ENCODE measurements at regions not wholly inside any gene's neighbourhood (a gene's known extent, or its start where the extent isn't known, plus 50 kb on each side); places are given as distances from the start of the nearest gene placed in this dataset.
"Not testable (repeated sequence)": the region's sequence is repeated elsewhere in the genome, so short reads cannot be mapped to it uniquely, and the experiment has no call there.

GRCh38 chr13:39931505-39931904, 276.0 kb downstream of the COG6 start:
- Histone ChIP-seq H3K27ac (no peak overlapping the region), H3K9me3 (no peaks in the 10 kb centered on the region), H3K27me3 (replicated peaks; ENCODE audit: insufficient read depth) (no peaks in the 10 kb centered on the region), H3K4me1 (replicated peaks) (no peaks in the 10 kb centered on the region), H3K4me3 (no peak overlapping the region), H3K36me3 (no peaks in the 10 kb centered on the region)
- 82% methylated on average over 2 of the region's 2 CpGs for WGBS
- no peak for DNase-seq (ENCODE audit: low spot score)
- intact Hi-C loops (cut with DNase I), result no loop called here
- TF ChIP-seq CTCF (IDR thresholded peaks at IDR 0.05) (no peak), POLR2A (IDR thresholded peaks at IDR 0.05) (no peak), POLR2AphosphoS5 (IDR thresholded peaks at IDR 0.05) (no peak)

- DNase-seq (ENCODE audit: low spot score); intact Hi-C loops (cut with DNase I); H3K9me3 ChIP-seq; H3K36me3 ChIP-seq; H3K4me3 ChIP-seq; H3K4me1 ChIP-seq (replicated peaks); H3K27me3 ChIP-seq (replicated peaks; ENCODE audit: insufficient read depth); H3K27ac ChIP-seq: not testable (repeated sequence)
- WGBS, result 91% methylated on average over 2 of the region's 2 CpGs
Measured at GRCh38 chr13:39932514-39932913, 277.1 kb downstream of the COG6 start.

- H3K4me3 ChIP-seq, result no peak overlapping the region
- TF ChIP-seq POLR2AphosphoS5 (IDR thresholded peaks at IDR 0.05) (no peak), CTCF (IDR thresholded peaks at IDR 0.05) (no peak), POLR2A (IDR thresholded peaks at IDR 0.05) (no peak)
- H3K27me3 ChIP-seq (replicated peaks; ENCODE audit: insufficient read depth), result no peaks in the 10 kb centered on the region
- H3K27ac ChIP-seq, result no peak overlapping the region
- H3K4me1 ChIP-seq (replicated peaks), result no peaks in the 10 kb centered on the region
- DNase-seq (ENCODE audit: low spot score), result no peak
- 86% methylated on average over 1 of the region's 1 CpG for WGBS
- intact Hi-C loops (cut with DNase I), result no loop called here
- no peaks in the 10 kb centered on the region for H3K36me3 ChIP-seq
- no peaks in the 10 kb centered on the region for H3K9me3 ChIP-seq
Measured at GRCh38 chr13:39935155-39935554, 279.7 kb downstream of the COG6 start.

- Histone ChIP-seq H3K4me3 (no peak overlapping the region), H3K9me3 (no peaks in the 10 kb centered on the region), H3K36me3 (no peaks in the 10 kb centered on the region), H3K27me3 (replicated peaks; ENCODE audit: insufficient read depth) (no peaks in the 10 kb centered on the region), H3K4me1 (replicated peaks) (no peaks in the 10 kb centered on the region), H3K27ac (no peak overlapping the region)
- intact Hi-C loops (cut with DNase I), result no loop called here
- DNase-seq (ENCODE audit: low spot score), result no peak
- TF ChIP-seq POLR2AphosphoS5 (IDR thresholded peaks at IDR 0.05) (no peak), POLR2A (IDR thresholded peaks at IDR 0.05) (no peak), CTCF (IDR thresholded peaks at IDR 0.05) (no peak)
- 87% methylated on average over 2 of the region's 2 CpGs for WGBS
Measured at GRCh38 chr13:39938596-39938995, 283.1 kb downstream of the COG6 start.

- TF ChIP-seq POLR2A (IDR thresholded peaks at IDR 0.05) (no peak), POLR2AphosphoS5 (IDR thresholded peaks at IDR 0.05) (no peak), CTCF (IDR thresholded peaks at IDR 0.05) (no peak)
- no peak overlapping the region for H3K4me3 ChIP-seq
- intact Hi-C loops (cut with DNase I), result loop anchor here (5.0 kb wide), 1 partner anchor 741 kb away; no protein-coding TSS in a partner anchor
- H3K36me3 ChIP-seq, result no peaks in the 10 kb centered on the region
- H3K4me1 ChIP-seq (replicated peaks), result no peaks in the 10 kb centered on the region
- 81% methylated on average over 5 of the region's 5 CpGs for WGBS
- DNase-seq (ENCODE audit: low spot score), result no peak
- no peaks in the 10 kb centered on the region for H3K27me3 ChIP-seq (replicated peaks; ENCODE audit: insufficient read depth)
- H3K27ac ChIP-seq, result no peak overlapping the region
- no peaks in the 10 kb centered on the region for H3K9me3 ChIP-seq
Measured at GRCh38 chr13:39941236-39941635, 285.8 kb downstream of the COG6 start.
